KOPT-K1 (cell line): ENCODE measurements at regions not wholly inside any gene's neighbourhood (a gene's known extent, or its start where the extent isn't known, plus 50 kb on each side); places are given as distances from the start of the nearest gene placed in this dataset.

Source experiments
- H3K27ac ChIP-seq: fragments of 200-600 bp; sonication (generic); 2 replicates; pipeline ENCODE4 v1.5.1; 2016; ENCODE audit warnings: antibody characterized with exemption, mild to moderate bottlenecking, low read depth, low read length; ENCODE audit not compliant: poor library complexity, severe bottlenecking
- H3K36me3 ChIP-seq: fragments of 200-600 bp; sonication (generic); 2 replicates; pipeline ENCODE4 v1.5.1; 2017; ENCODE audit warnings: antibody characterized with exemption, mild to moderate bottlenecking, low read length, moderate library complexity; ENCODE audit not compliant: insufficient read depth
- H3K9me3 ChIP-seq: fragments of 200-600 bp; sonication (generic); 2 replicates; pipeline ENCODE4 v1.5.1; 2017; ENCODE audit warnings: antibody characterized with exemption, low read length, mild to moderate bottlenecking; ENCODE audit not compliant: insufficient read depth, poor library complexity, severe bottlenecking

GRCh38 chr3:14306142-14306541, 96.3 kb upstream of the SLC6A6 start:
- Histone ChIP-seq H3K36me3 (no peaks in the 10 kb centered on the region), H3K9me3 (no peaks in the 10 kb centered on the region), H3K27ac (no peak overlapping the region)

- Histone ChIP-seq H3K27ac (no peak overlapping the region), H3K36me3 (no peaks in the 10 kb centered on the region), H3K9me3 (no peaks in the 10 kb centered on the region)
Measured at GRCh38 chr3:14307656-14308302, 94.6 kb upstream of the SLC6A6 start.

DNA sequence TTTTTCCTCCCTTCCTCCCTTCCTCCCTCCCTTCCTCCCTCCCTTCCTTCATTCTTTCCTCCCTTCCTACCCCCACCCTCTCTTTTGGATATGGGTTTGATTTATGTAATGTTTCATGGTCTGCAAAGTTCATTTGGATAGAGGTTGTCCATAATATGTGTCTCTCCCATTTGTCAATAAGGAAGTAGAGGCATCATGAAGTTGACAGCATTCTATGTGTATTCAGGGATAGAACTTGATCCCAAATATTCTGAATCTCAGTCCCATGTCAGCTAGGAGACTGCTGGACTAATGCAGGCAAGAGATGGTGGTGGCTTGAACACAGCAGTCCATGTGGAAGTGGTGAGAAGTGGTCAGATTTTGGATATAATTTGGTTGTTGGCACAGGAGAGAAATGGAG, 90.7 kb upstream of the SLC6A6 start:
- Histone ChIP-seq H3K27ac (no peak overlapping the region), H3K9me3 (no peaks in the 10 kb centered on the region), H3K36me3 (no peaks in the 10 kb centered on the region)

- H3K9me3 ChIP-seq: no peaks in the 10 kb centered on the region
- H3K27ac ChIP-seq: no peak overlapping the region
- H3K36me3 ChIP-seq: no peaks in the 10 kb centered on the region
Measured at GRCh38 chr3:14312375-14312774, 90.0 kb upstream of the SLC6A6 start.

DNA sequence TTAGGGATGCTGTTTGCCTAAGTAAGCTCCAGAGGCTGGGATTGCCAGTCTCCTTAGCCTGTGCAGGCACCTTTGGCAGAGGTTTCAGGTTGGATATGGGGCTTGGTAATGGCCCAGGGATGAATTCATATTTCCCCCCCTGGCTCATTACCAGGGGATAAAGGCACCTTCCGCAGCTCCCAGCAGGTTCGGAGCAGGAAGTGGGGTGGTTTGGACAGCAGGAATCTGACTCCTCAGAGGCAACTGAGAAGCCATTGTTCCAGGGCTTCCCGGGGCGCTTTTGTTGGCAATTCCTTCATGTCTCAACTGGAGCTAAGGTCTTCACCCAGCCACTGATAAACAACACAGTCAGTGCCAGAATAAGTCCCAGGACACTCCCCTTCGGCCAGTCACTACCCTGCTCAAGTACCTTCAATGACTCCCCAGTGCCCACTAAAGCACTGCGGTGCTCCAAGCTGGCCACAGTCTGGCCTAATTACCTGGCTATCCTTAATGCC, 85.3 kb upstream of the SLC6A6 start:
- H3K27ac ChIP-seq: no peak overlapping the region

GRCh38 chr3:14318646-14319045, 83.8 kb upstream of the SLC6A6 start:
- Histone ChIP-seq H3K27ac (no peak overlapping the region), H3K9me3 (no peaks in the 10 kb centered on the region)

More for the DNA sequence above, 85.3 kb upstream of the SLC6A6 start:
- Histone ChIP-seq H3K9me3 (no peaks in the 10 kb centered on the region), H3K36me3 (no peaks in the 10 kb centered on the region)

DNA sequence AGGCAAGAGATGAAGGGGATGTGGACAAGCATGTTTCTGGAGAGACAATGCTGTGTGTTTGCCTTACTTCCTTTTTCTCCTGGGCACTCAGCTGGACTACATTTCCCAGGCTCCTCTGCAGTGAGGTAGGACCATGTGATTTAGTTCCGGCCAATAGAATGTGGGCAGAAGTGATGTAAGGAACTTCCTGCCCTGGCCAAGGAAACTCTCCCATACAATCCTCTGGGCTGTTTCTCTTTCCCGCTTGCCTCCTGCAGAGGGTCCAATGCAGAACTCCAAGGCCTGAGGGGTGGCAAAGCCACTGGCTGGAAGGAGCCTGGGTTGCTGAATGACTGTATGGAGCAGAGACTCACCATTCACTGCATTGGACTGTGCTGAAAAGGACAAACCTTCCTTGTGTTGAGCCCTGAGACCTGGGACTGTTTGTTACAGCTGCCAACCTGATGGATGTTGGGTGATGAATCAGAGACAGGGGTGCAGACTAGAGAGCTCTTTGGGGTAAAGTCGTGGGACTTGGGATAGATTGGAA, 82.7 kb upstream of the SLC6A6 start:
- Histone ChIP-seq H3K36me3 (no peaks in the 10 kb centered on the region), H3K27ac (no peak overlapping the region), H3K9me3 (no peaks in the 10 kb centered on the region)

More at GRCh38 chr3:14318646-14319045, 83.8 kb upstream of the SLC6A6 start:
- no peaks in the 10 kb centered on the region for H3K36me3 ChIP-seq

- Histone ChIP-seq H3K36me3 (no peaks in the 10 kb centered on the region), H3K27ac (no peak overlapping the region)
Measured at GRCh38 chr3:14320219-14320618, 82.2 kb upstream of the SLC6A6 start.

GRCh38 chr3:14322001-14322400, 80.4 kb upstream of the SLC6A6 start:
- Histone ChIP-seq H3K27ac (no peak overlapping the region), H3K9me3 (no peaks in the 10 kb centered on the region), H3K36me3 (no peaks in the 10 kb centered on the region)

More at GRCh38 chr3:14320219-14320618, 82.2 kb upstream of the SLC6A6 start:
- no peaks in the 10 kb centered on the region for H3K9me3 ChIP-seq

- no peaks in the 10 kb centered on the region for H3K9me3 ChIP-seq
- no peak overlapping the region for H3K27ac ChIP-seq
Measured at GRCh38 chr3:14322667-14323295, 79.6 kb upstream of the SLC6A6 start.

GRCh38 chr3:14323401-14324223, 78.8 kb upstream of the SLC6A6 start:
- Histone ChIP-seq H3K9me3 (no peaks in the 10 kb centered on the region), H3K27ac (no peak overlapping the region), H3K36me3 (no peaks in the 10 kb centered on the region)

More at GRCh38 chr3:14322667-14323295, 79.6 kb upstream of the SLC6A6 start:
- no peaks in the 10 kb centered on the region for H3K36me3 ChIP-seq

DNA sequence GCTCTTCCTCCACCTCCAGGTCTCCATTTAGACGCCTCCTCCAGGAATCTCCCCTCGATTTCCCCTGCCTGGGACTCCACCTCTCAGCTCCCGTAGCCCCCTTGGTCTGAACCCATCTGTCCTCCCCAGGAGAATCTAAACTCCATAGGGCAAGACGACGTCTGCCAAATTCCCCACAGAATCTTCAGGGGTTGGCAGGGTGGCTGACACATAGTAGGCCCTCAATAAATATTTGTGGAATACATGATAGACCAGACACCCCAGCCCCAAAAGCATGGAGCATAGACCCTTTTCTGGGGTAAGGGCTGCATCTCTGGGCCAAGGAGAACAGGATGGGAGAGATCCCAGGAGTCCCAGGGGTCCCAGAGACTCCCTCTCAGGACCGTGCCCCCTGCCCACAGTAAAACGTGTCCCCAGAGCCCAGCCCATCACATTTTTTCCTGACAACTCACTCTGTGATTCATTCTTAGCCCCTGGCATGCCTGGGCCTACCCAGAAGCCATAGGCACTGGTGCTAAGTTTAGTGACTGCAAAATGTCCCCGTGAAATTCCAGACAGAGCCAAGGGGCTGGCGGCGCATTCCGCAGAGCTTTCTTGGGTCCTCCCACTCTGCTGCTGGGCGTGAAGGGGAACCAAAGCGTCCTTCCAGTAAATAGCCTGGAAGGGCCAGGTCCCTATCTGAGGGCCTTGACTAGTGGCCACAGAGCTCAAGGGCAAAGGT, 78.0 kb upstream of the SLC6A6 start:
- H3K36me3 ChIP-seq: no peaks in the 10 kb centered on the region
- H3K9me3 ChIP-seq: no peaks in the 10 kb centered on the region
- H3K27ac ChIP-seq: no peak overlapping the region

GRCh38 chr3:14328422-14328821, 74.0 kb upstream of the SLC6A6 start:
- Histone ChIP-seq H3K9me3 (no peaks in the 10 kb centered on the region), H3K27ac (no peak overlapping the region), H3K36me3 (no peaks in the 10 kb centered on the region)

GRCh38 chr3:14329116-14329830, 73.1 kb upstream of the SLC6A6 start:
- Histone ChIP-seq H3K9me3 (no peaks in the 10 kb centered on the region), H3K36me3 (no peaks in the 10 kb centered on the region), H3K27ac (no peak overlapping the region)
